GM19025 (cell line): ENCODE measurements at regions not wholly inside any gene's neighbourhood (a gene's known extent, or its start where the extent isn't known, plus 50 kb on each side); places are given as distances from the start of the nearest gene placed in this dataset.
"Not testable (repeated sequence)": the region's sequence is repeated elsewhere in the genome, so short reads cannot be mapped to it uniquely, and the experiment has no call there.

Experiments
- ATAC-seq: cut with Tn5 transposase; IDR thresholded peaks from one replicate; pipeline ENCODE4 v1.9.1; 2021; ENCODE audit warnings: mild to moderate bottlenecking, low read depth, moderate library complexity; ENCODE audit not compliant: unreplicated experiment

DNA sequence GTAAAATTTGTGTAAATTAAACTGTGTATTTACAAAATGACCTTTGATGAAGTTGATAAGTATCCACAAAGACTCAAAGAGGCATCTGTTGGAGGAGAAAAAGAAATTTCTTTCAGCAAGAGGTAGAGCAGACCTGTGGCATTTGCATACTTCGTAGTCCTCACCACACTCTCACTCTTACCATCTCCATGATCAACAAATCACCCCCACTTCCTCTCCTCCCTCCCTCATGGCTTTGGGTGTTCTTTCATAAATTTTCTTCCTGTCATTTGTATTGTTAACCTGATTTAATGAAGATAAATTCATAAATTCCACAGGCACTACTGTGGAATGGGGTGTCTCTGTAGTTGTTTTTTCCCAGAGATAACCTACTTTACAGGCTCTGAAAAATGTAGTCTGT is 366.5 kb downstream of the ZNF674 start:
- no peak for ATAC-seq

DNA sequence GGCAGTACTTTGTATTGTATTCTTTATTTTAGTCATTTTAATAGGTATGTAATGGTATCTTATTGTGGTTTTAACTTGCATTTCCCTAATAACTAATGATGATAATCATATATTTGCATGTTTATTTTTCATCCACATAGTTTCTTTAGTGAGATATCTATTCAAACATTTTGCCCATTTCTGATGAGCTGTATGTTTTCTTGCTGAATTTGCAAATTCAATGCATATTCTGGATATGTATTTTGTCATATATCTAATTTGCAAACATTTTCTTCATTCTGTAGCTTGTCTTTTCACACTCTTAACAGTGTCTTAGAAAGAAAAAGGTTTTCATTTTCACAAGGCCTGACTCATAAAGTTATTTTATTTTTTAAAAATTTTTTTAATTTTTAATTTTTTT is 372.1 kb downstream of the ZNF674 start:
- no peak for ATAC-seq

DNA sequence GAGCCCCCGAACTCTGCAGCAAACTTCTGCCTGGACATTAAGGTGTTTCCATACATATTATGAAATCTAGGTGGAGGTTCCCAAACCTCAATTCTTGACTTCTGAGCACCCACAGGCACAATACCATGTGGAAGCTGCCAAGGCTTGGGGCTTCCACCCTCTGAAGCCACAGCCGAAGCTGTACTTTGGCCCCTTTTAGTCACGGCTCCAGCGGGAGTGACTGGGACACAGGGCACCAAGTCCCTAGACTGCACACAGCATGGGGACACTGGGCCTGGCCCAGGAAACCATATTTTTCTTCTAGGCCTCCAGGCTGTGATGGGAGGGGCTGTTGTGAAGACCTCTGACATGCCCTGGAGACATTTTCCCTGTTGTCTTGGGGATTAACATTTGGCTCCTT is 373.8 kb downstream of the ZNF674 start:
- ATAC-seq = not testable (repeated sequence)

DNA sequence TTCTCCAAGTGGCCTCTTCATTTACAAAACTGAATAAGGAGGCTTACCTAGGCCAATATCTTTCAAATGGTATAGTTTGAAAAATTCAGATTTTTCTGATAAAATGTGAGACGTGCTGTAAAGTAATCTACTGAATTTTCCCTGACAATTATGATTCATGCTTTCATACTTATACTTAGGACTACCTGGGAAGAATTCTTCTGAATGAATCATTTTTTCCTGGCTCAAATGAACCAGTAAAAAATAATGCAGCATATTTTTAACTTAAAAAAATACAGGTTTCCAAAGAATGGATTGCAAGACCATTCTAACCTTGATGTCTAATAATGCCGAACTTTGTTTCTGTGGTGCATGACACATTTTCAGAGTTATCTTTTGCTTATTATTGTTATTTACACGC is 375.4 kb downstream of the ZNF674 start:
- no peak for ATAC-seq

DNA sequence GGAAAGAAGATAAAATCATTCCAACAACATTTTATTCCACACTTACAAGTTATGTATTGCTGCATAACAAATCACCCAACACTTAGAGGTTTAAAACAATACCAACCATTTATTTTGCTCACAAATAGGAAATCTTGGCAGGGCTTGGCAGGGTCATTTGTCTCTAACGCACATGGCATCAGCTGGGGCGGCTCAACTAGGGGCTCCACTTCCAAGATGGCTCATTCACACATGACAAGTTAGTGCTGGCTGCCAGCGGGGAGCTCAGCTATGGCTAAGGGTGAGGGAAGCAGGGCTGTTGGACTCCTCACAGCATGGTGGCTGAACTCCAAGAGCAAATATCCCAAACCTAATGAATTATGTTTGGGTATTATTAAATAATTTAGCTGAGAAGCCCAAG is 377.0 kb downstream of the ZNF674 start:
- no peak for ATAC-seq

DNA sequence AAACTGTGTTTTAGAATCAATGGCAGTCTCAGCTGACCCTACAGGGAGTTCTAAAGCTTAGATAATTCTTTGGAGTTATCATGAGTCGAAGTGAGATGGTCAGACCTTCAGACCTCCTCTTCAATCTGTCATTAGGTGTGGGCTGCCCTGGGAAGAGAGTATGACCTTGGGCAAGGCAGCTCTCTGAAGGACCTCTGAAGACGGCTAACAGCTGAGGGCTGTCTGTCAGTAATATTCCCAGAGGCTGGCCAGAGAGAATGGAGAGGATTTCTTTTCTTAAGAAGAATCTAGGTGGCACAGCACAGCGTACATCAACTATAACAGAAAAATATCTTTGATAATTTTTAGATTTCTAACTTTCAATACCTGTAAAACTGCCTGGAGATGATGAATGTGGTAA is 379.4 kb downstream of the ZNF674 start:
- ATAC-seq = no peak

DNA sequence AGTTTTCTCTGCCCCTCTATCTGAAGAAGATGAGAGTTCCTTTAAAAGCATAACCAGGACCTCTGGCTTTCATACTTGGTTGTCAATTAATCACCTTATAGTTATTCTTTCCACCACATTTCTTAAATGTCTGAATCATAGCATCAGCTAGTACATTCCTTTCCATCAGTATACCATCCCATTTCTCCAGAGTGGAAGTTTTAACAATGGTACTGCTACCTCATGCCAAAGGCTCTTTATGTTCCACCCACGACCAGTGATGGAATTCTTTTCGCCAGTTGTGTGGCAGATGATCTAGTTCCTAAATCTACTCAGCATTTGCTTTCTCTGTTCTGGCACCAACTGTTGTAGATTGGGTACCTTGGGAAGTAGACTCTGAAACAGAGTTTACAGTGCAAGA is 379.8 kb downstream of the ZNF674 start:
- ATAC-seq = no peak

DNA sequence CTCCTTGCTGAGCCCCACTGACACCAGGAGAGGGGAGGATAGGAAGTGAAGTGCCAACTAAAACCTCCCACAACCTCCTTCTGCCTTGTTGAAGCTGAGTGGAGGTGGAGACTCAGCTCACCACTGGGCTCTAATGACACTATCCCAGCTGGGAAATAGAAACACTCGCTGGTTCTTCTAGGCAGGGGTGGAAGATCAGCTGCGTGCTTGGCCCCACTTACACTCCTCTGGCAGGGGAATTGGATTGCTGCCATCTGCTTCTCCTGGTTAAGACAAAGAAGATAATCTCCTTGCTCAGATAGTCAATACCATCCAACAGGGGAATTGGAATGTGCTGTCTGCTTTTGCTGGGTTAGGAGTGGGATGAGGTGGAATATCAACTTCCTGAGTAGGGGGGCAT is 392.5 kb downstream of the ZNF674 start:
- ATAC-seq = no peak

DNA sequence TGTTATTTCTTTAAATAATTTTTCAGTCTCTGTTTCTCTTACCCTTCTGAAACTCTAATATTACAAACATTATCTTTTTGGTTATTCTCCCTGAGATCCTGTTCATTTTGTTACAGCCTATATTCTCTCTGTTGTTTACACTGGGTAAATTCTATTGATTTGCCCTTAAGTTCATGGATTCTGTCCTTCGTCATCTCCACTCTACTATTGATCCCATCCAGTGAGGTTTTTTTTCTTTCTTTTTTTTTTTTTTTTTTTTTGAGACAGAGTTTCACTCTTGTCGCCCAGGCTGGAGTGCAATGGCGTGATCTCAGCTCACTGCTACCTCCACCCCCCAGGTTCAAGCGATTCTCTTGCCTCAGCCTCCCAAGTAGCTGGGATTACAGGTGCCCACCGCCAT is 393.9 kb downstream of the ZNF674 start:
- not testable (repeated sequence) for ATAC-seq

DNA sequence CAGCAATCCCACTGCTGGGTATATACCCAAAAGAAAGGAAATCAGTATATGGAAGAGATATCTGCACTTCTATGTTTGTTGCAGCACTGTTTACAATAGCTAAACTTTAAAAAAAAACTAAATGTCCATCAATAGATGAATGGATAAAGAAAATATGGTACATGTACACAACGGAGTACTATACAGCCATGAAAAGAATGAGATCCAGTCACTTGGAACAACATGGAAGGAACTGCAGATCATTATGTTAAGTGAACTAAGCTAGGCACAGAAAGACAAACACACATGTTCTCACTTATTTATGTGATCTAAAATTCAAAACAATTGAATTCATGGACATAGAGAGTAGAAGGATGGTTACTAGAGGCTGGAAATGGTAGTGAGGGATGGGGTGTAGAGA is 400.7 kb downstream of the ZNF674 start:
- no peak for ATAC-seq

DNA sequence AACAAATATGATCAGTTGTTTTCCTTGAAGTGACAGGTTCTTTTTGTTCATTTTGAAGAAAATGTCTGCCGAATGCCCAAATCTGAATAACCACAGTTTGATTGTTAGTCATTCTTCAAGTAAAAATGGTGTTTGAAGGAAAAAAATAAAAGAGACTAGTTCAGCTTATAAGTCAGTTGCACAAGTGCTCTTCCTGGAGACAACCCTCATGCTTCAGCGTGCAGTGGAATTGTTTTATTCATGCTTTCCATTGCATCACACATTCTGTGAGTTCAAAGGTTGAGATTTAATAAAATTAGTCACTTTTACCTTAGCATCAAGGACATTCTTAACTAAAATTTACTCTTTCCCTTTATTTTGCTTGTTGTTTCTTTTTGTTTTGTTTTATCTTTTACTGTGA is 404.9 kb downstream of the ZNF674 start:
- ATAC-seq = no peak

DNA sequence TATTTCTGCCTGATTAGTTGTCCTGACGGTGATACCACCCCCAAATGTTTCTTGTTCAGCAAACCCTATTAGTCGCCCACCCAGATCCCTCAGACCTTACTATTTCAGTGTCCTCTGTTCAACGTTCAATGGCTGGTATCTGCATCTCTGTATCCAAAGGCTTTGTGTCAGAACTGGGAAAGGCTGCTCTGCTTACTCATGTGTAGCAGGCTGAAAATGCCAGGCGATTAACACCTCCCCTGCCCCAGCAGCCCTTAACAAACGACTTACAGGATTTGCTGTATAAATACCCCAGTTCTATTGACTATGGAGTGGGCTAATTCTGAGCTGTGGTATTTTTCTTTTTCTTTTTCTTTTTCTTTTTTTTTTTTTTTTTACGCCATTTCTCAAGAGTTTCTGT is 415.0 kb downstream of the ZNF674 start:
- ATAC-seq = no peak

DNA sequence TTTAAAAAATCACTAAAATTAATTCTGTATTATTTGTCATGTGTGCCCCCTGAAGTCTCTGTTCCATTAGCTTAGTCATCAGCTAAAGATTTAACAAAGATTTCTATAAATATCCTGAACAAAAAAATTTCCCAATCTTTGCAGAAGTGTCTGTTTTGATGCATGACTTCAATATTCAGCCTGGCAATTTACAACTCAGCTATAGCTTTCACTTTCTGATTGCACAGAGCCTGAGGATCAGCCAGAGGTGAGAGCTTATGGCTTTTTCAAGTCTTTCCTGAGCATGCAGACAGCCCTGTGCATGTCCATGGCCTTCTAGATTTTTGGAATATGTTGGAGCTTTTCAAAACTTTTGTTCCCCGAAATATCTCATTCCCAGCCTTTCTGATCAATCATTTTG is 420.1 kb downstream of the ZNF674 start:
- no peak for ATAC-seq

DNA sequence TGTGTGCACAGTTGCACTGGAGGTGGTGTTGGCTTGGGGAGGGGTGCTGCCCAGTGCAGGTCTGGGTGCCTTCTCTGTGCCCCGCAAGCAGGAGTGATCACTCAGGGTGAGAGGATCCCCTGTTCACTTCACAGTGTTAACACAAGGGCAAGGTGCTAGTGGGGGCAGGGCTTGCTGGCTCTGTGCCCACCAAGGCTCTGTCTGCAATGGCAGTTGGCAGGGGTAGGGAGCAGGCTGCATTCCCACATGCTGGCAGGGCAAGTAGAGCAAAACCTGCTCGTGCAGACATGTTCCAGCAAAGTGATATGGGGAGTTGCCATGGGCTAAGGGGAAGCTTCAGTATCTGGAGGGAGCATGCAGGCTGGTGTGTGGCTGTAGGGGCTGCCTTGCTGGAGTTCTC is 428.0 kb downstream of the ZNF674 start:
- no peak for ATAC-seq

DNA sequence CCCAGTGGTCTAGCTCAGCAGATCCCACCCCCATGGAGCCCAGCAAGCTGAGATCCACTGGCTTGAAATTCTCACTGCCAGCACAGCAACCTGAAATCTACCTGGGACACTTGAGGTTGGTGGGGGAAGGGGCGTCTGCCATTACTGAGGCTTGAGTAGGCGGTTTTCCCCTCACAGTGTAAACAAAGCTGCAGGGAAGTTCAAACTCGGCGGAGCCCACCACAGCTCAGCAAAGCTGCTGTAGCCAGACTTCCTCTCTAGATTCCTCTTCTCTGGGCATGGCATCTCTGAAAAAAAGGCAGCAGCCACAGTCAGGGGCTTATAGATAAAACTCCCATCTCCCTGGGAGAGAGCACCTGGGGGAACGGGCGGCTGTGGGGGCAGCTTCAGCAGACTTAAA is 457.9 kb downstream of the ZNF674 start:
- ATAC-seq = not testable (repeated sequence)

DNA sequence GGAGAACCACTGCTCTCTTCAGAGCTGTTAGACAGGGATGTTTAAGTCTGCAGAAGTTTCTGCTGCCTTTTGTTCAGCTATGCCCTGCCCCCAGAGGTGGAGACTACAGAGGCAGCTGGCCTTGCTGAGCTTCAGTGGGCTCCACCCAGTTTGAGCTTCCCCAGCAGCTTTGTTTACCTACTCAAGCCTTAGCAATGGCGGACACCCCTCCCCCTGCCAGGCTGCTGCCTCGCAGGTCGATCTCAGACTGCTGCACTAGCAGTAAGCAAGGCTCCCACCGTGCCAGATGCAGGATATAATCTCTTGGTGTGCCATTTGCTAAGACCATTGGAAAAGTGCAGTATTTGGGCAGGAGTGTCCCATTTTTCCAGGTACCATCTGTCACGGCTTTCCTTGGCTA is 465.1 kb downstream of the ZNF674 start:
- ATAC-seq = not testable (repeated sequence)

DNA sequence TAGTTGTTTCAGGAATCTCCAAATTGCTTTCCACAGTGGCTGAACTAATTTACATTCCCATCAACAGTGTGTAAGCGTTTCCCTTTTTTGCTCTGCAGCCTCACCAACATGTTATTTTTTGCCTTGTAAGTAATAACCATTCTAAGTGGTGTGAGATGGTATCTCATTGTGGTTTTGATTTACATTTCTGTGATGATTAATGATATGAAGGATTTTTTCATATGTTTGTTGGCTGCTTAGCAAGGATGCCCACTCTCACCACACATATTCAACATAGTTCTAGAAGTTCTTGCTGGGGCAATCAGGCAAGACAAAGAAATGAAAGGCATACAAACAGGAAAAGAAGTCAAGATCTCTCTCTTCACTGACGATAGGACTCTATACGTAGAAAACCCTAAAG is 472.4 kb downstream of the ZNF674 start:
- ATAC-seq = no peak

DNA sequence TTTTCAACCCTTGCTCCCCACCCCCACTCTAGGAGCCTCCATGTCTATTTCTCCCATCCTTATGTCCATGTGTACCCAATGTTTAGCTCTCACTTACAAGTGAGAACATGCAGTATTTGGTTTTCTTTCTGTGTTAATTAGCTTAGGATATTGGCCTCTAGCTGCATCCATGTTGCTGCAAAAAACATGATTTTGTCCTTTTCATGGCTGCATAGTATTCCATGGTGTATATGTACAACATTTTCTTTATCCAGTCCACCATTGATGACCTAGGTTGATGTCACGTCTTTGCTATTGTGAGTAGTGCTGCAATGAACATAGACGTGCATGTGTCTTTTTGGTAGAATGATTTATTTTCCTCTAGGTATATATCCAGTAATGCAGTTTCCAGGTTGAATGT is 472.8 kb downstream of the ZNF674 start:
- no peak for ATAC-seq

DNA sequence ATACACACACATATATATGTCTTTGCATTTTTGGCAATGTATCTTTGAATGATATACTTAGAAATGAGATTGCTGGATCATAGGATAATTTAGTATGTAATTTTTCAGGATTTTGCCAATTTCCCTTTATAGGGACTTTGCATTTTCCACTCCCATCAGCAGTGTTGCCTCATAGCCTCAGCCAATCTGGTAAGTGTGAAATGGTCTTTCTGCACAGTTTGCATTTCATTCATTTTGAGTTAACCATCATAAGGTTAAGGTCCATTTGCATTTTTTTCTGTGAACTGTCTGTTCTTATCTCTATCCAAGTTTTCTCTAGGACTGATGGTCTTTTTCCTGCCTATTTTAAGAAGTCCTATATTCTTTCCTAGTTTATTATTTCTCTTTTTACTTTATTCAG is 474.8 kb downstream of the ZNF674 start:
- no peak for ATAC-seq

DNA sequence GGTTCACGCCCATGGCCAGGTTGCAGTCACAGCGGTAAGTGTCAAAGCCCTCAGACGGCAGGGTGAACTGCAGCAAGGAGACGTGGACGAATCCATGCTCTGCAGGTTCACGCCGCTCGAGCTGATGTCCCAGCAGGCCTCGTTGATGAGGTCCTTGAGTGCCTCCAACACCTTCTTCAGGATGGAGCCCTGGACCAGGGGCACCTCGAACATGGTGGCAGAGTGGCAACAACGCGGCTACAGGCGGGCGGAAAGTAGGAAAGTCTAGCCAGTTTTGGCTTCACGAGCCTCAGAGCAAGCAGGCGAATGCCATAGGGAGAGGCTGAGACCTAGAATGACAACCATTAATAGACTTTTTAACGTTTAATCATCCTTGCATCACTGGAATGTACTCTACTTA is 485.9 kb downstream of the ZNF674 start:
- ATAC-seq = no peak

DNA sequence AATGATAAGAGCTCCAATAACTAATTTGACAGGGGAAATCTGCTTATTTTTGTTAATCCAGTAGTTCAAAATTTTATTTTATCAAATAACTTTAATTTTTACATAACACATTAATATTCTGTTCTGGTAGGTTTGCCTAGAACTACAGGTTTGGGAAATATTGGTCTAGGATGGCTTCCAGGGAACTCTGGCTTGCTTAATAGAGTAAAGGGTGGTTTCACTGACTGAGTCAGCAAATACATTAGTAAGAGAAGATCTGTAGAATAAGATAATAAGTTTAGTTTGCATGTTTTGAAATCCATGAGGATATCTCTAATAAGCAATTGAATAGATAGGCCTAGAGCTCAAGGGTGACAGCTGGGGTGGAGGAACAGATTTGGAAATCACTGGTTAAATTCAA is 500.7 kb downstream of the ZNF674 start:
- ATAC-seq = no peak

DNA sequence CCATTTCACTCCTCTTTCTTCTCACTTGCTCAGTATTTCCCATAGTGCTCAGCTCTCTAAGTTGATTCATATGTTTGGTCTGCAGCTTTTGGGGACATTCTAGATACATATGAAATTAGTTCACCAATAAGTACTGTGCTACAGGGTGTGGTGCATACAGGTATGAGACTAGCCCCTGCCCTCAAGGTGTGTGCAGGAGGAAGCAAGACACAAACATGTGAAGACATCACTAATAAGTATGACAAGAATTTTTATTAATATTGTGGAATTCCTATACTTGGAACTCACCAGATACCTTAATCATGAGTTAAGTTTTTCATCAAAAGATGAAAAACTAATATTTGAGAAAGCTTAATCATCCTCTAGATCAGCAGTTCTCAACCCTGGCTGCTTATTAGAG is 505.2 kb downstream of the ZNF674 start:
- no peak for ATAC-seq

DNA sequence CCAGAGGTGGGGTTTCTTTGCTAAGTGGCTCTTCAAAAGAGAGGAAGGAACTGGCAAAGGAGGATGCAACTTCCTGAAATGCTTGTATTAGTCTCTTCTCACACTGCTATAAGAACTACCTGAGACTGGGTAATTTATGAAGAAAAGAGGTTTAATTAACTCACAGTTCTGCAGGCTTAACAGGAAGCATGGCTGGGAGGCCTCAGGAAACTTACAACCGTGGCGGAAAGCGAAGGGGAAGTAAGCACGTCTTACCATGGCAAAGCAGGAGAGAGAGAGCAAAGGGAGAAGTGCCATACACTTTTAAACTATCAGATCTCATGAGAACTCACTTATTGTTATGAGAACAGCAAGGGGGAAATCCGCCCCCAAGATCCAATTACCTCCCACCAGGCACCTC is 505.7 kb downstream of the ZNF674 start:
- no peak for ATAC-seq

DNA sequence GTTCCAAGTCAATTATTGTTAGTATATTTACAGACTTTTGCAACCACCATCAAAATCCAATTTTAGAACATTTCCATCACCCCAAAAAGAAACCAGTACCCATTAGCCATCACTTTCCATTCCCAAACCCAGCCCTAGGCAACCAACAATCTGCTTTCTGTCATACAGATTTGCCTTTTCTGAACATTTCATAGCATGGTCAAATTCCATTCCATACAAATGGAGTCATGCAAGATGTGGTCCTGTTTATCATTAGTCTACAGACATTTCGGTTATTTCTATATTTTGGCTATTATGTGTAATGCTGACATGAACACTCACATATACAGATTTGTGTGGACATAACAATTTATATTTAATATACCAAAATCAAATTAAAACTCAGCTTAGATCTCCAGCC is 508.7 kb downstream of the ZNF674 start:
- ATAC-seq = no peak
